Caco-2 (cell line): ENCODE measurements at regions not wholly inside any gene's neighbourhood (a gene's known extent, or its start where the extent isn't known, plus 50 kb on each side); places are given as distances from the start of the nearest gene placed in this dataset.

Experiments
- BruUV-seq: library from RNA; stranded (reverse); fragments of 400-500 nt; replicated peaks from 2 replicates; lab custom pipeline; 2021; lab: Mats Ljungman, UMichigan
- CTCF ChIA-PET: fragments of 300-600 bp; sonication (Branson Sonifier 250); formaldehyde crosslinking; loops from one replicate; lab custom pipeline; 2022; ENCODE audit warnings: antibody characterized with exemption; lab: Charles Lee
- POLR2A ChIA-PET: fragments of 300-600 bp; sonication (Branson Sonifier 250); formaldehyde crosslinking; loops from one replicate; lab custom pipeline; 2022; ENCODE audit warnings: antibody characterized with exemption; lab: Charles Lee
- DNase-seq, 2 experiments: peaks; one replicate each; pipeline versions ENCODE4 v3.0.0 to v3.0.0-alpha.2; 2020 to 2022
- H3K27me3 ChIP-seq: replicated peaks from 2 replicates; pipeline ENCODE4 v1.6.0; 2011; ENCODE audit warnings: low read length; ENCODE audit not compliant: control insufficient read depth, insufficient read depth
- H3K36me3 ChIP-seq: 2 replicates; pipeline ENCODE4 v1.5.1; 2011; ENCODE audit warnings: low read length; ENCODE audit not compliant: control insufficient read depth, insufficient read depth
- H3K4me1 ChIP-seq: fragments of 250-450 bp; sonication (Bioruptor Pico); 2 replicates; pipeline ENCODE4 v1.5.1; 2020; ENCODE audit warnings: mild to moderate bottlenecking
- H3K4me3 ChIP-seq: 2 replicates; pipeline ENCODE4 v1.5.1; 2011; ENCODE audit warnings: low read depth, mild to moderate bottlenecking, control low read depth, low read length
- H3K9me3 ChIP-seq: fragments of 250-450 bp; sonication (Bioruptor Pico); 2 replicates; pipeline ENCODE4 v1.5.1; 2020; ENCODE audit warnings: mild to moderate bottlenecking, moderate library complexity
- H3K27ac Mint-ChIP-seq: one replicate; pipeline ENCODE4 v1.8.0; 2022; ENCODE audit warnings: mixed read lengths; ENCODE audit not compliant: unreplicated experiment
- H3K27me3 Mint-ChIP-seq: one replicate; pipeline ENCODE4 v1.8.0; 2022; ENCODE audit warnings: mixed read lengths; ENCODE audit not compliant: insufficient read depth, unreplicated experiment
- H3K36me3 Mint-ChIP-seq: one replicate; pipeline ENCODE4 v1.8.0; 2022; ENCODE audit warnings: mild to moderate bottlenecking, mixed read lengths; ENCODE audit not compliant: insufficient read depth, unreplicated experiment
- H3K4me1 Mint-ChIP-seq: one replicate; pipeline ENCODE4 v1.8.0; 2022; ENCODE audit warnings: low read depth, mixed read lengths; ENCODE audit not compliant: unreplicated experiment
- H3K4me3 Mint-ChIP-seq: one replicate; pipeline ENCODE4 v1.8.0; 2022; ENCODE audit warnings: mild to moderate bottlenecking, moderate library complexity, mixed read lengths; ENCODE audit not compliant: unreplicated experiment
- H3K9me3 Mint-ChIP-seq: one replicate; pipeline ENCODE4 v1.8.0; 2022; ENCODE audit warnings: mixed read lengths; ENCODE audit not compliant: unreplicated experiment
- CTCF ChIP-seq, 2 experiments: fragments of 200-600 bp in 1 of 2; IDR thresholded peaks; 1 replicate in 1 of 2; 2 replicates in 1 of 2; pipeline versions ENCODE4 v1.5.1 to v1.8.0; 2011 to 2022; ENCODE audit warnings: antibody characterized with exemption in 1 of 2, control low read depth in 1 of 2, inconsistent platforms in 1 of 2, low read depth in 1 of 2, low read length in 1 of 2, mild to moderate bottlenecking in 1 of 2, moderate library complexity in 1 of 2; ENCODE audit not compliant: insufficient read depth in 1 of 2, severe bottlenecking in 1 of 2, unreplicated experiment in 1 of 2
- intact Hi-C: fragments of 100-400 bp; cut with micrococcal nuclease; formaldehyde crosslinking; loops from one replicate; pipeline ENCODE4 v1.10.0; 2022; ENCODE audit not compliant: unreplicated experiment

GRCh38 chr22:48829908-48830307 lies 997.8 kb downstream of the BRD1 start:
- Histone ChIP-seq H3K9me3 (no peaks in the 10 kb centered on the region), H3K4me1 (no peaks in the 10 kb centered on the region), H3K4me3 (no peak overlapping the region), H3K27me3 (no peaks in the 10 kb centered on the region), H3K36me3 (no peaks in the 10 kb centered on the region)
- H3K27me3 Mint-ChIP-seq: peaks cover 8% of the 10 kb centered on the region
- H3K4me1 Mint-ChIP-seq: no peaks in the 10 kb centered on the region
- H3K4me3 Mint-ChIP-seq: no peak overlapping the region
- ChIA-PET POLR2A (no interaction called here), CTCF (no interaction called here)
- no TSS peak for BruUV-seq
- intact Hi-C loops: no loop called here
- TF ChIP-seq CTCF (IDR thresholded peaks at IDR 0.05; ENCODE audit: insufficient read depth in 1 of 2, low read depth in 1 of 2, low read length in 1 of 2, severe bottlenecking in 1 of 2, unreplicated experiment in 1 of 2): no peak
- no peak for DNase-seq
- H3K9me3 Mint-ChIP-seq: peaks cover 20% of the 10 kb centered on the region
- no peak overlapping the region for H3K27ac Mint-ChIP-seq
- no peaks in the 10 kb centered on the region for H3K36me3 Mint-ChIP-seq

DNA sequence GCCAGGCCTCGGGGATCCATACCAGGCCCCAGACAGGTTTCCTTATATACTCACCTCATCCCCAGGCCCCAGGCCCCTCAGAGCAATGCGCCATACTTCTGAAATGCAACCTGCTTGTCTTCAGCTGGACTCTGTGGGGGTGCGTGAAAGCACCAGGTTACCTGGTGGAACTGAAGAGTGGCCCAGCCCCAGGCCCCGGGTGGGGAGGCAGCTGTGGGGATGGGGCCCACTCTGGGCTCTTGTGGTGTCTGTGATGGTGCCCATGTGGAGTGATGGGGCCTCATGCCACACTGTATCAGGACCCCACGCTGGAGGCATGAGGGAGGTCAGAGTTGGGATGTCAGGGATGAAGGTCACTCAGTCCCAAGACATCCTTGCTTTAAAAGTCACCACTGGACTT lies 999.0 kb downstream of the BRD1 start:
- Mint-ChIP-seq H3K27ac (no peak overlapping the region), H3K4me3 (no peak overlapping the region), H3K9me3 (peaks cover 20% of the 10 kb centered on the region), H3K27me3 (peaks cover 10% of the 10 kb centered on the region), H3K36me3 (no peaks in the 10 kb centered on the region), H3K4me1 (no peaks in the 10 kb centered on the region)
- no peaks in the 10 kb centered on the region for H3K4me1 ChIP-seq
- H3K4me3 ChIP-seq: no peak overlapping the region
- no peak for TF ChIP-seq CTCF (IDR thresholded peaks at IDR 0.05; ENCODE audit: insufficient read depth in 1 of 2, low read depth in 1 of 2, low read length in 1 of 2, severe bottlenecking in 1 of 2, unreplicated experiment in 1 of 2)
- BruUV-seq: no TSS peak
- H3K9me3 ChIP-seq: no peaks in the 10 kb centered on the region
- no peaks in the 10 kb centered on the region for H3K36me3 ChIP-seq
- CTCF ChIA-PET: no interaction called here
- DNase-seq: no peak
- POLR2A ChIA-PET: no interaction called here
- intact Hi-C loops: no loop called here
- H3K27me3 ChIP-seq: no peaks in the 10 kb centered on the region

DNA sequence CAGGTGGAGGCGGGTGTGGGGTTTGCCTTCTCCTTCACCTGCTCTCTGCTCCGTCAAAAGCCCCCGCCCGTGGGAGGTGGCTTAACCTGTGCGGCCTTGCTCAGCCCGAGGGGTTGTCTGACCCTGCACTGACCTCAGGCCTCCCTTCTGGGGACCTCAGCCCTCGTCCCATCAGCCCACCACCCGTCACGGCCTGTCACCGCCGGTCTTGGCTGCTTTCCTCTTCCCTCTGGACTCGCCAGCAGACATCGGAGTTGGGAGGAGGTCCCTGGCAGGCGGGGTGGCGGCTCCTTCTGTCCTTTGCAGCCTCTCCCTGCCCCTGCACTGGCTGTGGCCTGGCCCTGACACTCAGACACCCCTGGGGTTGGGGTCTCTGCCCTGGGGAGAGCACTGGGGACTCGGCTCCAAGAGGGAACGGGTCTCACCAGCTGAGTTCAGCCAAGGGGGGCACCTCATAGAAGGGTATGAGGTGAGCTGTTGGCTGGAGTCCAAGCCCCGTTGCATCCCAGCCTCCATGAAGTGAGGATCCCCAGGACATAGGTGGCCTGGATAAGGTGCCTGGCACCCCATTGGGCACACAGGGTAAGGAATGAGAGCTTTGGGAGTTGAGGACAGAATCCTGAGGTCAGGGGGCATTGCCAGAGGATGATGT lies 999.6 kb downstream of the BRD1 start:
- no peaks in the 10 kb centered on the region for H3K9me3 ChIP-seq
- H3K4me1 ChIP-seq: no peaks in the 10 kb centered on the region
- no peaks in the 10 kb centered on the region for H3K36me3 ChIP-seq
- H3K4me3 ChIP-seq: no peak overlapping the region
- no peak for DNase-seq
- no peak for TF ChIP-seq CTCF (IDR thresholded peaks at IDR 0.05; ENCODE audit: insufficient read depth in 1 of 2, low read depth in 1 of 2, low read length in 1 of 2, severe bottlenecking in 1 of 2, unreplicated experiment in 1 of 2)
- H3K4me3 Mint-ChIP-seq: no peak overlapping the region
- intact Hi-C loops: no loop called here
- POLR2A ChIA-PET: no interaction called here
- CTCF ChIA-PET: no interaction called here
- no peak overlapping the region for H3K27ac Mint-ChIP-seq
- no peaks in the 10 kb centered on the region for H3K36me3 Mint-ChIP-seq
- peaks cover 14% of the 10 kb centered on the region for H3K9me3 Mint-ChIP-seq
- no TSS peak for BruUV-seq
- H3K4me1 Mint-ChIP-seq: no peaks in the 10 kb centered on the region
- H3K27me3 ChIP-seq: no peaks in the 10 kb centered on the region
- peaks cover 10% of the 10 kb centered on the region for H3K27me3 Mint-ChIP-seq
